Putamen (tissue), 1 donor: ENCODE measurements at regions not wholly inside any gene's neighbourhood (a gene's known extent, or its start where the extent isn't known, plus 50 kb on each side); places are given as distances from the start of the nearest gene placed in this dataset.

Experiments used
- DNase-seq: peaks from one replicate; pipeline ENCODE4 v3.0.0-alpha.2; 2016; ENCODE audit warnings: low spot score

- DNase-seq, result no peak
Observed at GRCh38 chr20:6421321-6422248, 298.8 kb upstream of the FERMT1 start.

- no peak for DNase-seq
Observed at GRCh38 chr20:6420336-6420735, 297.5 kb upstream of the FERMT1 start.

- no peak for DNase-seq
Observed at GRCh38 chr20:6418732-6419131, 295.9 kb upstream of the FERMT1 start.

- DNase-seq, result no peak
Observed at GRCh38 chr20:6416371-6416770, 293.5 kb upstream of the FERMT1 start.

GRCh38 chr20:6411651-6412050 is 288.8 kb upstream of the FERMT1 start:
- no peak for DNase-seq

- no peak for DNase-seq
Observed at GRCh38 chr20:6410721-6411120, 287.9 kb upstream of the FERMT1 start.

GRCh38 chr20:6407163-6407562 is 284.3 kb upstream of the FERMT1 start:
- no peak for DNase-seq

GRCh38 chr20:6401893-6402557 is 279.2 kb upstream of the FERMT1 start:
- no peak for DNase-seq

- no peak for DNase-seq
Observed at GRCh38 chr20:6397115-6397514, 274.3 kb upstream of the FERMT1 start.

GRCh38 chr20:6395695-6396094 is 272.9 kb upstream of the FERMT1 start:
- no peak for DNase-seq

- DNase-seq, result no peak
Observed at GRCh38 chr20:6388671-6389197, 265.9 kb upstream of the FERMT1 start.

GRCh38 chr20:6384956-6385486 is 262.2 kb upstream of the FERMT1 start:
- no peak for DNase-seq

- no peak for DNase-seq
Observed at GRCh38 chr20:6384380-6384779, 261.6 kb upstream of the FERMT1 start.

GRCh38 chr20:6381887-6382286 is 259.1 kb upstream of the FERMT1 start:
- DNase-seq, result no peak

GRCh38 chr20:6362245-6362644 is 239.4 kb upstream of the FERMT1 start:
- no peak for DNase-seq

- DNase-seq, result no peak
Observed at GRCh38 chr20:6360766-6361165, 237.9 kb upstream of the FERMT1 start.

- no peak for DNase-seq
Observed at GRCh38 chr20:6355754-6356451, 233.1 kb upstream of the FERMT1 start.

- DNase-seq, result no peak
Observed at GRCh38 chr20:6348908-6349307, 226.1 kb upstream of the FERMT1 start.

GRCh38 chr20:6347916-6348315 is 225.1 kb upstream of the FERMT1 start:
- DNase-seq, result no peak

- DNase-seq, result no peak
Observed at GRCh38 chr20:6341491-6341890, 218.7 kb upstream of the FERMT1 start.

- no peak for DNase-seq
Observed at GRCh38 chr20:6339176-6339575, 216.3 kb upstream of the FERMT1 start.

GRCh38 chr20:6333110-6333509 is 210.3 kb upstream of the FERMT1 start:
- no peak for DNase-seq
